Endothelial cell of umbilical vein (primary cell): ENCODE measurements at regions not wholly inside any gene's neighbourhood (a gene's known extent, or its start where the extent isn't known, plus 50 kb on each side); places are given as distances from the start of the nearest gene placed in this dataset.

Source experiments
- BruUV-seq: library from RNA; stranded (reverse); fragments of 400-500 nt; replicated peaks from 2 replicates; lab custom pipeline; 2021; lab: Mats Ljungman, UMichigan
- CTCF ChIA-PET: fragments of 300-600, 350-600 bp; sonication (Branson Sonifier 250); formaldehyde crosslinking; loops from one replicate; lab custom pipeline; 2021; ENCODE audit warnings: antibody characterized with exemption, inconsistent platforms; lab: Charles Lee
- POLR2A ChIA-PET: fragments of 300-600, 350-600 bp; sonication (Branson Sonifier 250); formaldehyde crosslinking; loops from one replicate; lab custom pipeline; 2021; ENCODE audit warnings: antibody characterized with exemption, inconsistent platforms; lab: Charles Lee
- DNase-seq: peaks from one replicate; pipeline ENCODE4 v3.0.0-alpha.2; 2011; ENCODE audit warnings: low read depth, low spot score
- FAIRE-seq: peaks from 2 replicates; lab custom pipeline; 2011; peaks lifted over from hg19 to GRCh38; lab: Jason Lieb, UNC
- H2AFZ ChIP-seq: 2 replicates; pipeline ENCODE4 v1.6.0; 2012; ENCODE audit warnings: low read depth, low read length, control low read depth, inconsistent platforms
- H3K27ac ChIP-seq: 2 replicates; pipeline ENCODE4 v1.5.1; 2011; ENCODE audit warnings: low read depth, mild to moderate bottlenecking, control low read depth, low read length, moderate library complexity; ENCODE audit not compliant: insufficient read depth
- H3K27me3 ChIP-seq, 2 experiments: 2 replicates each; pipeline versions ENCODE4 v1.6.0 to v1.6.1; 2011; ENCODE audit warnings: low read length in 2 of 2, mixed read lengths in 1 of 2; ENCODE audit not compliant: control insufficient read depth in 2 of 2, insufficient read depth in 2 of 2
- H3K36me3 ChIP-seq, 2 experiments: 2 replicates in 1 of 2; 3 replicates in 1 of 2; pipeline ENCODE4 v1.5.1; 2011; ENCODE audit warnings: low read length in 2 of 2, mild to moderate bottlenecking in 1 of 2, moderate library complexity in 1 of 2; ENCODE audit not compliant: control insufficient read depth in 2 of 2, insufficient read depth in 2 of 2; ENCODE audit errors: extremely low read depth in 1 of 2
- H3K4me1 ChIP-seq: 3 replicates; pipeline ENCODE4 v1.5.1; 2011; ENCODE audit warnings: mild to moderate bottlenecking, low read length; ENCODE audit not compliant: control insufficient read depth, insufficient read depth; ENCODE audit errors: extremely low read depth
- H3K4me2 ChIP-seq: 2 replicates; pipeline ENCODE4 v1.6.1; 2011; ENCODE audit warnings: low read length, control low read depth, mixed read lengths; ENCODE audit not compliant: insufficient read depth
- H3K4me3 ChIP-seq, 3 experiments: fragments of 200-600 bp in 1 of 3; sonication (generic), shearing (Covaris generic) in 1 of 3; replicated peaks in 1 of 3; 2 replicates each; pipeline ENCODE4 v1.5.1; 2011 to 2016; ENCODE audit warnings: control low read depth in 3 of 3, low read length in 3 of 3, mild to moderate bottlenecking in 2 of 3, inconsistent platforms in 1 of 3, low read depth in 1 of 3, moderate library complexity in 1 of 3; ENCODE audit not compliant: insufficient read depth in 1 of 3
- H3K79me2 ChIP-seq: 2 replicates; pipeline ENCODE4 v1.6.0; 2012; ENCODE audit warnings: low read length, inconsistent platforms; ENCODE audit not compliant: control insufficient read depth, insufficient read depth
- H3K9ac ChIP-seq: replicated peaks from 2 replicates; pipeline ENCODE3; 2011; ENCODE audit warnings: low read length, control low read depth; ENCODE audit not compliant: insufficient read depth; ENCODE audit errors: extremely low read depth
- H3K9me1 ChIP-seq: replicated peaks from 3 replicates; pipeline ENCODE4 v1.6.0; 2011; ENCODE audit warnings: mild to moderate bottlenecking, low read length; ENCODE audit not compliant: control insufficient read depth, insufficient read depth; ENCODE audit errors: extremely low read depth
- H3K9me3 ChIP-seq: replicated peaks from 2 replicates; pipeline ENCODE4 v1.5.1; 2012; ENCODE audit warnings: low read length, inconsistent platforms; ENCODE audit not compliant: control insufficient read depth, insufficient read depth
- H4K20me1 ChIP-seq: replicated peaks from 2 replicates; pipeline ENCODE3; 2011; ENCODE audit warnings: mild to moderate bottlenecking, low read length; ENCODE audit not compliant: control insufficient read depth, insufficient read depth; ENCODE audit errors: extremely low read depth
- CTCF ChIP-seq, 2 donors: IDR thresholded peaks; 1 replicate in 1 of 2; 2 replicates in 1 of 2; pipeline ENCODE4 v1.5.1; 2011; ENCODE audit warnings: low read length in 2 of 2, mild to moderate bottlenecking in 2 of 2, moderate library complexity in 2 of 2, control low read depth in 1 of 2, inconsistent platforms in 1 of 2, low read depth in 1 of 2; ENCODE audit not compliant: insufficient read depth in 1 of 2; ENCODE audit errors: extremely low read depth in 1 of 2
- EZH2 ChIP-seq: IDR thresholded peaks from 2 replicates; pipeline ENCODE4 v1.6.1; 2012; ENCODE audit warnings: borderline replicate concordance, low read depth, mild to moderate bottlenecking, moderate library complexity, low read length, inconsistent platforms; ENCODE audit not compliant: severe bottlenecking
- GATA2 ChIP-seq: IDR thresholded peaks from 2 replicates; pipeline ENCODE4 v1.7.0; 2011; ENCODE audit warnings: low read depth, mild to moderate bottlenecking, moderate library complexity, mixed read lengths, low read length; ENCODE audit not compliant: insufficient read length, insufficient read depth
- JUN ChIP-seq: IDR thresholded peaks from 2 replicates; pipeline ENCODE4 v1.6.1; 2011; ENCODE audit warnings: borderline replicate concordance, low read depth; ENCODE audit not compliant: insufficient read length, insufficient read depth
- MAX ChIP-seq: IDR thresholded peaks from 2 replicates; pipeline ENCODE4 v1.6.1; 2011; ENCODE audit not compliant: insufficient read depth, insufficient read length
- MYC ChIP-seq: IDR thresholded peaks from one replicate; pipeline ENCODE4 v1.6.1; 2011; ENCODE audit warnings: mild to moderate bottlenecking, low read depth, low read length
- POLR2A ChIP-seq: IDR thresholded peaks from 2 replicates; pipeline ENCODE4 v1.6.1; 2012; ENCODE audit warnings: low read depth, mild to moderate bottlenecking, control low read depth, low read length
- POLR2AphosphoS5 ChIP-seq: IDR thresholded peaks from 2 replicates; pipeline ENCODE4 v1.6.1; 2012; ENCODE audit warnings: low read depth, mild to moderate bottlenecking, control low read depth, low read length, moderate library complexity; ENCODE audit not compliant: insufficient read depth
- dilution Hi-C: fragments of 300-500 bp; cut with MboI; formaldehyde crosslinking; loops from one replicate; pipeline ENCODE4 v1.15.0; 2019; ENCODE audit warnings: low sequenced_read_pairs; ENCODE audit not compliant: extremely low pct_ligation_motif_present
- intact Hi-C: fragments of 100-400 bp; cut with micrococcal nuclease; formaldehyde crosslinking; loops from one replicate; pipeline ENCODE4 v1.10.0; 2022

GRCh38 chr2:80943487-80943886 is 638.9 kb upstream of the LRRTM1 start:
- H2AFZ ChIP-seq = no peak overlapping the region
- CTCF ChIA-PET = no interaction called here
- TF ChIP-seq GATA2 (no peak), CTCF (IDR thresholded peaks at IDR 0.05; ENCODE audit: extremely low read depth in 1 of 2, insufficient read depth in 1 of 2, low read depth in 1 of 2, low read length in 2 of 2) (no peak), JUN (no peak), MAX (no peak), EZH2 (no peak), POLR2AphosphoS5 (no peak), POLR2A (no peak), MYC (no peak)
- no peaks in the 10 kb centered on the region for H4K20me1 ChIP-seq
- no peaks in the 10 kb centered on the region for H3K4me1 ChIP-seq
- intact Hi-C loops = no loop called here
- FAIRE-seq (no peak), DNase-seq (no peak)
- no peak overlapping the region for H3K9ac ChIP-seq
- no peaks in the 10 kb centered on the region for H3K36me3 ChIP-seq
- peaks cover 2% of the 10 kb centered on the region for H3K9me3 ChIP-seq
- dilution Hi-C loops = no loop called here
- no TSS peak for BruUV-seq
- no peaks in the 10 kb centered on the region for H3K9me1 ChIP-seq
- H3K4me3 ChIP-seq = no peak overlapping the region
- H3K79me2 ChIP-seq = no peaks in the 10 kb centered on the region
- no peaks in the 10 kb centered on the region for H3K27me3 ChIP-seq
- POLR2A ChIA-PET = no interaction called here
- no peak overlapping the region for H3K27ac ChIP-seq
- no peak overlapping the region for H3K4me2 ChIP-seq
